CD4-positive, alpha-beta T cell (primary cell): ENCODE measurements at regions not wholly inside any gene's neighbourhood (a gene's known extent, or its start where the extent isn't known, plus 50 kb on each side); places are given as distances from the start of the nearest gene placed in this dataset.

ENCODE experiments used
- ATAC-seq: fragments of 200-7000 bp; cut with Tn5 transposase; one replicate; pipeline ENCODE4 v1.10.0; 2022; ENCODE audit warnings: mild to moderate bottlenecking; ENCODE audit not compliant: poor library complexity
- CTCF ChIA-PET: fragments of 350-600 bp; sonication (Branson Sonifier 250); formaldehyde crosslinking; loops from one replicate; lab custom pipeline; 2021; ENCODE audit warnings: antibody characterized with exemption, inconsistent platforms; lab: Charles Lee
- POLR2A ChIA-PET: fragments of 350-600 bp; sonication (Branson Sonifier 250); formaldehyde crosslinking; loops from one replicate; lab custom pipeline; 2021; ENCODE audit warnings: antibody characterized with exemption, inconsistent platforms; lab: Charles Lee
- DNase-seq, 14 experiments: peaks; one replicate each; pipeline ENCODE4 v3.0.0-alpha.2; 2013 to 2020; ENCODE audit warnings: mixed read lengths in 2 of 14
- H3K27ac ChIP-seq, 2 donors: one replicate each; pipeline versions ENCODE4 v1.5.1 to v1.7.0; 2013; ENCODE audit warnings: low read length in 2 of 2, low read depth in 1 of 2, mild to moderate bottlenecking in 1 of 2
- H3K27me3 ChIP-seq, 2 experiments: 1 replicate in 1 of 2; 2 replicates in 1 of 2; pipeline versions ENCODE4 v1.6.1 to v1.7.0; 2013; ENCODE audit warnings: low read length in 2 of 2, control low read depth in 1 of 2, mild to moderate bottlenecking in 1 of 2, moderate library complexity in 1 of 2; ENCODE audit not compliant: insufficient read depth in 2 of 2, control insufficient read depth in 1 of 2
- H3K36me3 ChIP-seq: one replicate; pipeline ENCODE4 v1.6.1; 2013; ENCODE audit warnings: low read length, control low read depth; ENCODE audit not compliant: insufficient read depth
- H3K4me1 ChIP-seq: one replicate; pipeline ENCODE4 v1.6.1; 2013; ENCODE audit warnings: low read length, control low read depth; ENCODE audit not compliant: insufficient read depth
- H3K4me3 ChIP-seq: one replicate; pipeline ENCODE4 v1.5.1; 2013; ENCODE audit warnings: mild to moderate bottlenecking, low read length, moderate library complexity
- H3K9me3 ChIP-seq, 2 experiments: 1 replicate in 1 of 2; 2 replicates in 1 of 2; pipeline versions ENCODE4 v1.6.1 to v1.7.0; 2013; ENCODE audit warnings: low read length in 2 of 2, mild to moderate bottlenecking in 2 of 2, control low read depth in 1 of 2, moderate library complexity in 1 of 2; ENCODE audit not compliant: control insufficient read depth in 1 of 2, insufficient read depth in 1 of 2
- H3K27ac Mint-ChIP-seq: one replicate; pipeline ENCODE4 v1.8.0; 2020; ENCODE audit warnings: mixed read lengths
- H3K27me3 Mint-ChIP-seq: one replicate; pipeline ENCODE4 v1.8.0; 2021; ENCODE audit warnings: mixed read lengths
- H3K36me3 Mint-ChIP-seq: one replicate; pipeline ENCODE4 v1.8.0; 2021; ENCODE audit warnings: low read depth, mixed read lengths
- H3K4me1 Mint-ChIP-seq: one replicate; pipeline ENCODE4 v1.8.0; 2021; ENCODE audit warnings: low read depth, mixed read lengths
- H3K4me3 Mint-ChIP-seq: one replicate; pipeline ENCODE4 v1.8.0; 2020; ENCODE audit warnings: mild to moderate bottlenecking, mixed read lengths
- H3K9me3 Mint-ChIP-seq: one replicate; pipeline ENCODE4 v1.8.0; 2020; ENCODE audit warnings: mixed read lengths
- CTCF ChIP-seq: fragments of 200-600 bp; IDR thresholded peaks from one replicate; pipeline ENCODE4 v1.8.0; 2022; ENCODE audit warnings: antibody characterized with exemption, mild to moderate bottlenecking
- intact Hi-C, 2 experiments: fragments of 100-400 bp; cut with DNase I in 1 of 2; cut with micrococcal nuclease in 1 of 2; formaldehyde crosslinking; loops; one replicate each; pipeline versions ENCODE4 v1.15.1 to v1.9.0; 2023 to 2025; cut with DNase I, micrococcal nuclease

DNA sequence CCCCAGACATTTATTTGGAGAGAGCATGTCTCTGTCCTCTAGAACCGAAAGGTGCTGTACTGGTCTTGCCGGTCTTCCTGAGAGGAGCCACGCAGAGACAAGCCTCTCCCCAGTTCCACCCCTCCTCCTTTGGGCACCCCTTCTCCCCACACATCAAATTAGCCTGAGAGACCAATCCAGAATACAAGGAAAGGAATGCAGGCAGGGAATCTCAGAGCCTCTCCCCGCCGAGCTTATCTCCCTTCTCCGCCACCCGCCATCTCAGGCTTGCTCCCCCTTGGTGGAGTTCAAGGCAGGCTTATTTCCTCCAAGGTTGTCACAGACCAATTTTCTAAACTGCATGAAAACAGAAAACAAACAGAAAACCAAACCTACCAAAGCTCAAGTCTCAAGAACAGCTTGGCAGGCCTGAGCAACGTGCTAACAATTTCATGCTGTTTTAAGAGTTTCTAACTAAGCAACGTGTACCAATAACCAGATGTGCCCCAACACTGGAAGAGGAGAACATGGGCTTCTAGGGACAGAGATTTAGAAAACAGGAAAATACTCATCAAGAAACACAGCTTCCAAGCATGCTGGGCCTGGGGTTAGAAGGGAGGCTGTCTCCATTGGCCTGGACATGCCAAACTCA is 124.5 kb upstream of the PKDCC start:
- Mint-ChIP-seq H3K27ac (no peak overlapping the region), H3K36me3 (no peaks in the 10 kb centered on the region), H3K4me3 (no peak overlapping the region), H3K9me3 (no peaks in the 10 kb centered on the region), H3K27me3 (peaks cover 4% of the 10 kb centered on the region), H3K4me1 (no peaks in the 10 kb centered on the region)
- DNase-seq (no peak), ATAC-seq (no peak)
- H3K27ac ChIP-seq, result no peak overlapping the region
- ChIA-PET CTCF (no interaction called here), POLR2A (no interaction called here)
- TF ChIP-seq CTCF, result no peak
- H3K4me3 ChIP-seq, result no peak overlapping the region
- H3K4me1 ChIP-seq, result no peaks in the 10 kb centered on the region
- no peaks in the 10 kb centered on the region for H3K9me3 ChIP-seq
- no peaks in the 10 kb centered on the region for H3K27me3 ChIP-seq
- no peaks in the 10 kb centered on the region for H3K36me3 ChIP-seq
- intact Hi-C loops, result no loop called here

GRCh38 chr2:41924024-41924423 is 123.8 kb upstream of the PKDCC start:
- H3K4me1 ChIP-seq, result no peaks in the 10 kb centered on the region
- ChIA-PET CTCF (no interaction called here), POLR2A (no interaction called here)
- Mint-ChIP-seq H3K27me3 (peaks cover 4% of the 10 kb centered on the region), H3K4me3 (no peak overlapping the region), H3K9me3 (no peaks in the 10 kb centered on the region), H3K36me3 (no peaks in the 10 kb centered on the region), H3K27ac (no peak overlapping the region), H3K4me1 (no peaks in the 10 kb centered on the region)
- no peak overlapping the region for H3K27ac ChIP-seq
- DNase-seq, result no peak
- no peak for ATAC-seq
- no peaks in the 10 kb centered on the region for H3K36me3 ChIP-seq
- no peak for TF ChIP-seq CTCF
- H3K27me3 ChIP-seq, result no peaks in the 10 kb centered on the region
- intact Hi-C loops, result no loop called here
- no peak overlapping the region for H3K4me3 ChIP-seq
- no peaks in the 10 kb centered on the region for H3K9me3 ChIP-seq

DNA sequence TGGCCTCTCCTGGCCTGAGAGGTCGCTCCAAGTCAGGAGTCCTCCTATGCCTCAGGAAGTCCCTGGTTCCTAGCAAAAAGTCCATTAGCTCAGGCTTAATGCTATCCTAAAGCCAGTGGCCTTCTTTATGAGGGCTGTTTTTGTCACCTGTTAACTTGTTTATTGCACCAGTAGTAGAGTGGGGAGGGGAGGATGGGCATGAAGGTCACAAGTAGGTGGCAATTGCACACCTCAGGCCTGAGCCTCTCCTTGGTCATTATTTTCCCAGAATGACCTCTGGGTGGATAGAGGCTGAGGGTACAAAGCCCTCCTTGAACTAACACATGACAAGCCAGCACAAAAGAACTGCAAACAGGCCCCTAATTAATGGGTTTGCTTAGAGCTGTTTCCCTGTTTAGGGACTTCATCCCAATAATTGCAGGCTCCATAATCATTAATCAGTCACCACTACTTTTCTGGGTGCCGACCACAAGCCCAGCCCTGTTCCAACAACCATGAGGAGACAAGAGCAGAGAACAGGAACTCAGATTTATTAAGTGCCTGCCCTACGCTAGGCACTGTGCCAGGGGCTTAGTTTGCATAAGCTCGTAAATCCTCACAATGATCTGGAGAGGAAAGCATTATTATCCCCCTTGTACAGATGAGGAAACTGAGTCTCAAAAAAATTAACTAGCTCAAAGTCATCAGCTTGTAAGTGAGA is 123.0 kb upstream of the PKDCC start:
- DNase-seq, result no peak
- Mint-ChIP-seq H3K27ac (no peak overlapping the region), H3K36me3 (no peaks in the 10 kb centered on the region), H3K4me1 (no peaks in the 10 kb centered on the region), H3K4me3 (no peak overlapping the region), H3K27me3 (peaks cover 4% of the 10 kb centered on the region), H3K9me3 (no peaks in the 10 kb centered on the region)
- no peaks in the 10 kb centered on the region for H3K36me3 ChIP-seq
- intact Hi-C loops, result no loop called here
- ChIA-PET CTCF (no interaction called here), POLR2A (no interaction called here)
- no peaks in the 10 kb centered on the region for H3K9me3 ChIP-seq
- no peaks in the 10 kb centered on the region for H3K4me1 ChIP-seq
- ATAC-seq, result no peak
- H3K27ac ChIP-seq, result no peak overlapping the region
- H3K27me3 ChIP-seq, result no peaks in the 10 kb centered on the region
- TF ChIP-seq CTCF, result no peak
- H3K4me3 ChIP-seq, result no peak overlapping the region
